ENCODE measurements at regions not wholly inside any gene's neighbourhood (a gene's known extent, or its start where the extent isn't known, plus 50 kb on each side); places are given as distances from the start of the nearest gene placed in this dataset.

DNA sequence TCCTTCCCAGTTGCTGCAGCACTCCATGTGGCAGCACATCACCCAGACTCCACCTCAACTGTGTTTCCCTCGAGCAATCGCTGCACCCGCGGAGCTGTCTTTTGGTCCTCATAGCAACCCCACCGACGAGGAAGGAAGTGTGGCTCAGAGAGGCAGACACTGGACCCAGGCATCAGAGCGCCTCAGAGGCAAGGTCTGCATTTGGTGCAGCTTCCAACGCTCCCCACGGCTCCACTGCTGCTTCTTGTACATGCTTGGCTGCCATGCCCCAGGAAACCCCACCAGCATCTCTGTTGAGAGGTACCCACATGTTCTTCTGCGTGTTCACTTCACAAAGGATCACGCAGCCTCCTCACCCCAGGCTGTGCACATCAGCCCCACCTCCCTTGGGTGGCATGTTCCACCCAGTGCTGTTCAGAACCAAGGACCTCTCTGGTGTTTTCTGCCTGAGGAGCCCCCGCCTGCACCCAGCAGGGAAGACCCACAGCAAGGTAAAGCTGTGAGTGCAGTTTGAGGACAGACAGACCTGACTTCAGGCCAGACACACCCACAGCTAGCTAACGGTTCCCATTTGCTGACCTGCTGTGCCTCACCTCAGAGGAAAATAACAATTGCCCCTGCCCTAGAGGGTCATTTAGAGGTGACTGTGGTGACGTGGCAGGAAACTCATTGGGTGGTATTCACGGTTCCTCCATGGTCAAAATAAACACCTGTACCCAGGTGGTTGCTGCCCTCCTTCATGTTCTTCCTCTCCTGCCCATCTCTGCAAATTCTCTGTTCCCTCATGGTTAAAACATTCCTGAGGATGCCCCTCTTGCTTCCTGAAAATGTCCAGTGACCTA, 326.3 kb upstream of the MYT1L start:
- no peak overlapping the region for H3K4me3 ChIP-seq
- H3K36me3 ChIP-seq (replicated peaks in 1 of 2) = no peaks in the 10 kb centered on the region
- WGBS, 4 donors = 71 to 82% (median 75%) methylated on average over 10 to 15 of the region's 15 CpGs
- peaks cover 5% of the 10 kb centered on the region in 2 donors for H3K4me1 ChIP-seq (replicated peaks in 1 of 2)
- no peak for DNase-seq
- H3K27ac ChIP-seq = no peak overlapping the region
- TF ChIP-seq, protein P1, sequence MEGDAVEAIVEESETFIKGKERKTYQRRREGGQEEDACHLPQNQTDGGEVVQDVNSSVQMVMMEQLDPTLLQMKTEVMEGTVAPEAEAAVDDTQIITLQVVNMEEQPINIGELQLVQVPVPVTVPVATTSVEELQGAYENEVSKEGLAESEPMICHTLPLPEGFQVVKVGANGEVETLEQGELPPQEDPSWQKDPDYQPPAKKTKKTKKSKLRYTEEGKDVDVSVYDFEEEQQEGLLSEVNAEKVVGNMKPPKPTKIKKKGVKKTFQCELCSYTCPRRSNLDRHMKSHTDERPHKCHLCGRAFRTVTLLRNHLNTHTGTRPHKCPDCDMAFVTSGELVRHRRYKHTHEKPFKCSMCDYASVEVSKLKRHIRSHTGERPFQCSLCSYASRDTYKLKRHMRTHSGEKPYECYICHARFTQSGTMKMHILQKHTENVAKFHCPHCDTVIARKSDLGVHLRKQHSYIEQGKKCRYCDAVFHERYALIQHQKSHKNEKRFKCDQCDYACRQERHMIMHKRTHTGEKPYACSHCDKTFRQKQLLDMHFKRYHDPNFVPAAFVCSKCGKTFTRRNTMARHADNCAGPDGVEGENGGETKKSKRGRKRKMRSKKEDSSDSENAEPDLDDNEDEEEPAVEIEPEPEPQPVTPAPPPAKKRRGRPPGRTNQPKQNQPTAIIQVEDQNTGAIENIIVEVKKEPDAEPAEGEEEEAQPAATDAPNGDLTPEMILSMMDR (IDR thresholded peaks at IDR 0.05) = no peak
- TF ChIP-seq POLR2A (IDR thresholded peaks at IDR 0.05) = no peak
- no peaks in the 10 kb centered on the region for H3K9me3 ChIP-seq (replicated peaks in 1 of 3)
- intact Hi-C loops (cut with DNase I) = no loop called here
- H3K27me3 ChIP-seq = no peaks in the 10 kb centered on the region

DNA sequence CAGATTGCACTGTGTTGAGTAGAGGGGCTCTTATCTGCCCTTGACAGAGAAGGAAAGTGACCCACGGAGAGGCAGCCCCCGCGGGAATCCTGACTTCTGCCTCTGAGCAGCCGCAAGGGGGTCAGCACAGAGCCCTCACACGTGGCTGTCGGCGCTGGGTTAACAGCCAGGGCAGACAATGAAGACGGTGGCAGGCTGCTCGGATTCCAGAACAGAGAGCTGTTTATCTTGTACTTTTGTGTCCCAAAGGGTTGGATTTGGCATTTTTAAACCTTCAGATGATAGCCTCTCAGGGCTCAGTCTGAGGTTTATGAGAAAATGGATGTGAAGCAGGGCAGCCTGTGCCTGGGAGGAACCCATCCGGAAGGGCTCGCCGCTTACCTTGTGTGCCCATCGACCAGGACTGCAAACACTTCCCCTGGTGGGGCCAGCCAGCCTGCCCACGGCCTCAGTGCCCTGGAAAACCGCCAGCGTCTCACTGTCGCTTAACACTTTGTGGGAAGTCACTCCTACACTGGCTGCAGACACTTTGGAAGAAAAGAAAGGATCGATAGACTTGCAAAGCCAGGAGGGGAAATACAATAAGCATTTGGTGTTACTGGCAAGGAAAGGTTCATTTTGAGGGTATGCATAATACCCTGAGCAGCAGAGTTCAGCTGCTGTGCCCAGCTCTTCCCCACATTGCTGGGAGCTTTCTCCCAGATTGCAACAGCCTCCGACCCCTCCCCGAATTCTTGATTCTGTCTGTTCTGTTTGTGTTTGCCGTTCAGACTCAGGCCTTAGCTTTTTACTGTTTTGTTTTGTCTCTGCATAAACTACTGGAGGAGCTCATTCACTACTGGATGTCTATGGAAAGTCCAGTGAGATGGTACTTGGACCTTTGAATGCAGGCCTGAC, 325.3 kb upstream of the MYT1L start:
- Histone ChIP-seq H3K36me3 (replicated peaks in 1 of 2) (no peaks in the 10 kb centered on the region), H3K27ac (no peak overlapping the region), H3K27me3 (no peaks in the 10 kb centered on the region), H3K4me1 (replicated peaks in 1 of 2) (peaks cover 0 to 5% of the 10 kb centered on the region in 2 donors), H3K9me3 (replicated peaks in 1 of 3) (no peaks in the 10 kb centered on the region), H3K4me3 (no peak overlapping the region)
- intact Hi-C loops (cut with DNase I) = no loop called here
- DNase-seq = no peak
- TF ChIP-seq POLR2A (IDR thresholded peaks at IDR 0.05) = no peak
- TF ChIP-seq, protein P1 (IDR thresholded peaks at IDR 0.05) = no peak
- 44 to 51% (median 46%) methylated on average over 18 to 21 of the region's 21 CpGs for WGBS, 4 donors

DNA sequence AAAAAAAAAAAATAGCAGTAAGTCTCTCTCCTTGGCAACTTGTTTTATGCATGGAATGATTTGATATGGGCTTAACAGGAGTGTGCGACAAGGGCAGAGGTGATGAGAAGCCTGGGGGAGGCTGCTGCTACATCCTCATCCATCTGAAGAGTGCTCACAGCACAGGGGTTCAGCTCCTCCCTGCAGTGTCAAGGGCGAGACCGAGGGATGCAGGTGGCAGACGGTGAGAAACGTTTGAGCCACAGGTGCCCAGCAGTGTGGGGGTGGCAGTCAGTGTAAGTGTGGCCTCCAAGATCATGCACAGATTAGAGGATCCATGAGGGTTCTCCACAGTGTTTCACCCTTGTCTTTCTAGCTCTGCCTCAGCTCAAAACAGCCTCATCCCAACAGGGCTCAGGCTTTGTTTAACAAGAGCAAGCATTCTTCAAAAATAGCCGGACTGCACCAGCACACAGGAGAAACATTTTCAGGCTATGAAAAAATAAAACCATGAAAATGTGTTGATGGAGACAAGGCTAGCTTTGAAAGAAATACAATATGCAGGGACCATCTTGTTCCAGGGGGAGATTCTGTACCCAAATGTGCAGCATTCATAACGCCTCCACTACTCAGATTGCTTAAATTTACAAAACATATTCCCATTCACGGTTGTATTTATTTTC, 324.5 kb upstream of the MYT1L start:
- intact Hi-C loops (cut with DNase I) = no loop called here
- no peak overlapping the region for H3K4me3 ChIP-seq
- TF ChIP-seq, protein P1 (IDR thresholded peaks at IDR 0.05) = no peak
- no peak for TF ChIP-seq POLR2A (IDR thresholded peaks at IDR 0.05)
- no peaks in the 10 kb centered on the region for H3K27me3 ChIP-seq
- no peaks in the 10 kb centered on the region for H3K36me3 ChIP-seq (replicated peaks in 1 of 2)
- no peak overlapping the region for H3K27ac ChIP-seq
- WGBS, 4 donors = 66 to 79% (median 70%) methylated on average over 7 to 8 of the region's 8 CpGs
- H3K4me1 ChIP-seq (replicated peaks in 1 of 2) = peaks cover 0 to 5% of the 10 kb centered on the region in 2 donors
- H3K9me3 ChIP-seq (replicated peaks in 1 of 3) = no peaks in the 10 kb centered on the region
- no peak for DNase-seq

DNA sequence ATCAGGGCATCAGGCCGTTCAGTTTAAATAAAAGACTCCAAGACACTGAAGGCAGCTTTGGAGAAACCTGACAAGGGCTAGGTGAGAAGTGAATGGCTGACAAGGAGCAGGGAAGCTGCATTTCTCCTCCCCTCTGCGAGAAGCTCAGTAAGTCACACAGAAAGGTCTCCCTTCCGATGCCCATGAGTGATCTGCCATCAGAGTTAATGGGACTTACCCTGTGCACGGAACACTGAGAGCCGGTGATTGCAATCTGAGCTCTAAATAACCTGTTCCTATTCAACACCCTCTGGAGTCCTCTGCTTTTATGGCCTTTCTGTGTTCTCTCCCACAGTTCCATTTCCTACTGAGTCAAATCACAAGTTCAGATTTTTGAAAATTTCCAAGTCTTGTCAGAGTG, 322.2 kb upstream of the MYT1L start:
- intact Hi-C loops (cut with DNase I) = no loop called here

More for the DNA sequence above, 322.2 kb upstream of the MYT1L start:
- no peak for DNase-seq
- peaks cover 0 to 5% of the 10 kb centered on the region in 2 donors for H3K4me1 ChIP-seq (replicated peaks in 1 of 2)
- H3K27ac ChIP-seq = no peak overlapping the region
- H3K4me3 ChIP-seq = no peak overlapping the region
- H3K27me3 ChIP-seq = no peaks in the 10 kb centered on the region
- no peaks in the 10 kb centered on the region for H3K36me3 ChIP-seq (replicated peaks in 1 of 2)
- H3K9me3 ChIP-seq (replicated peaks in 1 of 3) = no peaks in the 10 kb centered on the region
- TF ChIP-seq POLR2A (IDR thresholded peaks at IDR 0.05) = no peak
- TF ChIP-seq, protein P1 (IDR thresholded peaks at IDR 0.05) = no peak
- 75 to 92% (median 77%) methylated on average over 5 of the region's 5 CpGs for WGBS, 4 donors
